ENCODE measurements at regions not wholly inside any gene's neighbourhood (a gene's known extent, or its start where the extent isn't known, plus 50 kb on each side); places are given as distances from the start of the nearest gene placed in this dataset.

- Histone ChIP-seq H3K14ac (ENCODE audit: low read length in 2 of 2) (no peak overlapping the region), H3K4me3 (ENCODE audit: insufficient read depth in 1 of 2, low read depth in 1 of 2, low read length in 2 of 2) (no peak overlapping the region), H2BK5ac (ENCODE audit: low read depth, low read length, poor library complexity, severe bottlenecking) (no peak overlapping the region), H3K27ac (ENCODE audit: low read length, poor library complexity, severe bottlenecking) (no peak overlapping the region), H3K4ac (ENCODE audit: low read depth in 1 of 2, low read length in 2 of 2) (no peak overlapping the region), H3K4me1 (ENCODE audit: control insufficient read depth, insufficient read depth, low read depth, low read length) (no peaks in the 10 kb centered on the region), H3K9ac (ENCODE audit: low read length) (no peak overlapping the region), H4K8ac (ENCODE audit: low read length) (no peak overlapping the region), H2AK5ac (ENCODE audit: low read length, severe bottlenecking) (no peak overlapping the region), H3K4me2 (ENCODE audit: low read length, poor library complexity, severe bottlenecking) (no peak overlapping the region), H4K91ac (ENCODE audit: low read length) (no peak overlapping the region), H3K23ac (ENCODE audit: low read length in 2 of 2) (no peak overlapping the region), H3K27me3 (ENCODE audit: control insufficient read depth in 1 of 2, insufficient read depth in 1 of 2, low read length in 2 of 2) (no peaks in the 10 kb centered on the region), H2BK12ac (ENCODE audit: low read length in 2 of 2) (no peak overlapping the region), H3K9me3 (ENCODE audit: control insufficient read depth, low read length) (no peaks in the 10 kb centered on the region), H2BK15ac (ENCODE audit: low read depth, poor library complexity, severe bottlenecking) (no peak overlapping the region), H2AFZ (ENCODE audit: low read depth, low read length) (no peak overlapping the region), H2BK120ac (ENCODE audit: low read depth, low read length) (no peak overlapping the region), H3K79me1 (replicated peaks; ENCODE audit: low read length, poor library complexity, severe bottlenecking) (no peaks in the 10 kb centered on the region), H3K18ac (ENCODE audit: low read depth in 1 of 2, low read length in 2 of 2) (no peak overlapping the region), H3K36me3 (ENCODE audit: control insufficient read depth in 1 of 2, insufficient read depth in 2 of 2, low read depth in 1 of 2, low read length in 2 of 2) (no peaks in the 10 kb centered on the region)
- DNase-seq = no peak
- WGBS = 93% methylated on average over 2 of the region's 2 CpGs
Measured at GRCh38 chr5:91687430-91687829, 304.3 kb upstream of the ARRDC3 start.

- WGBS = no CpG with 5 or more reads among the region's 1 CpG
- no peaks in the 10 kb centered on the region for H3K9me3 ChIP-seq (ENCODE audit: control insufficient read depth, low read length)
- no peak overlapping the region for H2AK5ac ChIP-seq (ENCODE audit: low read length, severe bottlenecking)
- H4K91ac ChIP-seq (ENCODE audit: low read length) = no peak overlapping the region
- H3K4me3 ChIP-seq (ENCODE audit: insufficient read depth in 1 of 2, low read depth in 1 of 2, low read length in 2 of 2) = no peak overlapping the region
- H4K8ac ChIP-seq (ENCODE audit: low read length) = no peak overlapping the region
- no peak overlapping the region for H3K14ac ChIP-seq (ENCODE audit: low read length in 2 of 2)
- H3K27ac ChIP-seq (ENCODE audit: low read length, poor library complexity, severe bottlenecking) = no peak overlapping the region
- no peak overlapping the region for H2BK120ac ChIP-seq (ENCODE audit: low read depth, low read length)
- no peaks in the 10 kb centered on the region for H3K4me1 ChIP-seq (ENCODE audit: control insufficient read depth, insufficient read depth, low read depth, low read length)
- H3K18ac ChIP-seq (ENCODE audit: low read depth in 1 of 2, low read length in 2 of 2) = no peak overlapping the region
- H2BK5ac ChIP-seq (ENCODE audit: low read depth, low read length, poor library complexity, severe bottlenecking) = no peak overlapping the region
- H3K4ac ChIP-seq (ENCODE audit: low read depth in 1 of 2, low read length in 2 of 2) = no peak overlapping the region
- H3K23ac ChIP-seq (ENCODE audit: low read length in 2 of 2) = no peak overlapping the region
- no peaks in the 10 kb centered on the region for H3K79me1 ChIP-seq (replicated peaks; ENCODE audit: low read length, poor library complexity, severe bottlenecking)
- no peak overlapping the region for H2AFZ ChIP-seq (ENCODE audit: low read depth, low read length)
- no peak overlapping the region for H2BK12ac ChIP-seq (ENCODE audit: low read length in 2 of 2)
- no peaks in the 10 kb centered on the region for H3K36me3 ChIP-seq (ENCODE audit: control insufficient read depth in 1 of 2, insufficient read depth in 2 of 2, low read depth in 1 of 2, low read length in 2 of 2)
- H2BK15ac ChIP-seq (ENCODE audit: low read depth, poor library complexity, severe bottlenecking) = no peak overlapping the region
- no peak for DNase-seq
- no peak overlapping the region for H3K9ac ChIP-seq (ENCODE audit: low read length)
- H3K27me3 ChIP-seq (ENCODE audit: control insufficient read depth in 1 of 2, insufficient read depth in 1 of 2, low read length in 2 of 2) = no peaks in the 10 kb centered on the region
- H3K4me2 ChIP-seq (ENCODE audit: low read length, poor library complexity, severe bottlenecking) = no peak overlapping the region
Measured at GRCh38 chr5:91684625-91685024, 301.5 kb upstream of the ARRDC3 start.

- H3K36me3 ChIP-seq (ENCODE audit: control insufficient read depth in 1 of 2, insufficient read depth in 2 of 2, low read depth in 1 of 2, low read length in 2 of 2) = no peaks in the 10 kb centered on the region
- H2BK15ac ChIP-seq (ENCODE audit: low read depth, poor library complexity, severe bottlenecking) = no peak overlapping the region
- H3K4ac ChIP-seq (ENCODE audit: low read depth in 1 of 2, low read length in 2 of 2) = no peak overlapping the region
- no peak overlapping the region for H2BK5ac ChIP-seq (ENCODE audit: low read depth, low read length, poor library complexity, severe bottlenecking)
- WGBS = 48% methylated on average over 4 of the region's 4 CpGs
- H3K4me2 ChIP-seq (ENCODE audit: low read length, poor library complexity, severe bottlenecking) = no peak overlapping the region
- H2AK5ac ChIP-seq (ENCODE audit: low read length, severe bottlenecking) = no peak overlapping the region
- DNase-seq = no peak
- H4K8ac ChIP-seq (ENCODE audit: low read length) = no peak overlapping the region
- no peak overlapping the region for H4K91ac ChIP-seq (ENCODE audit: low read length)
- H3K9ac ChIP-seq (ENCODE audit: low read length) = no peak overlapping the region
- no peak overlapping the region for H2AFZ ChIP-seq (ENCODE audit: low read depth, low read length)
- H3K14ac ChIP-seq (ENCODE audit: low read length in 2 of 2) = no peak overlapping the region
- no peak overlapping the region for H2BK120ac ChIP-seq (ENCODE audit: low read depth, low read length)
- no peak overlapping the region for H3K18ac ChIP-seq (ENCODE audit: low read depth in 1 of 2, low read length in 2 of 2)
- no peaks in the 10 kb centered on the region for H3K27me3 ChIP-seq (ENCODE audit: control insufficient read depth in 1 of 2, insufficient read depth in 1 of 2, low read length in 2 of 2)
- no peak overlapping the region for H3K23ac ChIP-seq (ENCODE audit: low read length in 2 of 2)
- H2BK12ac ChIP-seq (ENCODE audit: low read length in 2 of 2) = no peak overlapping the region
- no peaks in the 10 kb centered on the region for H3K9me3 ChIP-seq (ENCODE audit: control insufficient read depth, low read length)
- H3K27ac ChIP-seq (ENCODE audit: low read length, poor library complexity, severe bottlenecking) = no peak overlapping the region
- H3K79me1 ChIP-seq (replicated peaks; ENCODE audit: low read length, poor library complexity, severe bottlenecking) = no peaks in the 10 kb centered on the region
- no peak overlapping the region for H3K4me3 ChIP-seq (ENCODE audit: insufficient read depth in 1 of 2, low read depth in 1 of 2, low read length in 2 of 2)
- H3K4me1 ChIP-seq (ENCODE audit: control insufficient read depth, insufficient read depth, low read depth, low read length) = no peaks in the 10 kb centered on the region
Measured at GRCh38 chr5:91670563-91670962, 287.4 kb upstream of the ARRDC3 start.

GRCh38 chr5:91670122-91670521 lies 287.0 kb upstream of the ARRDC3 start:
- Histone ChIP-seq H3K79me1 (replicated peaks; ENCODE audit: low read length, poor library complexity, severe bottlenecking) (no peaks in the 10 kb centered on the region), H4K91ac (ENCODE audit: low read length) (no peak overlapping the region), H2BK120ac (ENCODE audit: low read depth, low read length) (no peak overlapping the region), H2AK5ac (ENCODE audit: low read length, severe bottlenecking) (no peak overlapping the region), H3K4me2 (ENCODE audit: low read length, poor library complexity, severe bottlenecking) (no peak overlapping the region), H2BK5ac (ENCODE audit: low read depth, low read length, poor library complexity, severe bottlenecking) (no peak overlapping the region), H3K36me3 (ENCODE audit: control insufficient read depth in 1 of 2, insufficient read depth in 2 of 2, low read depth in 1 of 2, low read length in 2 of 2) (no peaks in the 10 kb centered on the region), H3K9ac (ENCODE audit: low read length) (no peak overlapping the region), H3K23ac (ENCODE audit: low read length in 2 of 2) (no peak overlapping the region), H3K18ac (ENCODE audit: low read depth in 1 of 2, low read length in 2 of 2) (no peak overlapping the region), H4K8ac (ENCODE audit: low read length) (no peak overlapping the region), H2AFZ (ENCODE audit: low read depth, low read length) (no peak overlapping the region), H3K4me3 (ENCODE audit: insufficient read depth in 1 of 2, low read depth in 1 of 2, low read length in 2 of 2) (no peak overlapping the region), H3K4ac (ENCODE audit: low read depth in 1 of 2, low read length in 2 of 2) (no peak overlapping the region), H3K27me3 (ENCODE audit: control insufficient read depth in 1 of 2, insufficient read depth in 1 of 2, low read length in 2 of 2) (no peaks in the 10 kb centered on the region), H3K4me1 (ENCODE audit: control insufficient read depth, insufficient read depth, low read depth, low read length) (no peaks in the 10 kb centered on the region), H3K27ac (ENCODE audit: low read length, poor library complexity, severe bottlenecking) (no peak overlapping the region), H3K9me3 (ENCODE audit: control insufficient read depth, low read length) (no peaks in the 10 kb centered on the region), H3K14ac (ENCODE audit: low read length in 2 of 2) (no peak overlapping the region), H2BK15ac (ENCODE audit: low read depth, poor library complexity, severe bottlenecking) (no peak overlapping the region), H2BK12ac (ENCODE audit: low read length in 2 of 2) (no peak overlapping the region)
- no peak for DNase-seq
- 91% methylated on average over 2 of the region's 2 CpGs for WGBS
